Thoracic aorta (tissue), 2 donors: ENCODE measurements at regions not wholly inside any gene's neighbourhood (a gene's known extent, or its start where the extent isn't known, plus 50 kb on each side); places are given as distances from the start of the nearest gene placed in this dataset.
"Not testable (repeated sequence)": the region's sequence is repeated elsewhere in the genome, so short reads cannot be mapped to it uniquely, and the experiment has no call there.

Source experiments
- ATAC-seq: fragments of 150-250 bp; one replicate; pipeline ENCODE4 v1.8.0; 2017; ENCODE audit warnings: low read depth; ENCODE audit not compliant: insufficient number of reproducible peaks, low FRiP score
- DNase-seq: peaks from one replicate; pipeline ENCODE4 v3.0.0-alpha.2; 2020; ENCODE audit warnings: low spot score
- H3K27ac ChIP-seq, 2 donors: fragments of 200-600 bp; sonication (generic); 1 replicate in 1 of 2; 2 replicates in 1 of 2; pipeline ENCODE4 v1.5.1; 2016; ENCODE audit warnings: mild to moderate bottlenecking in 2 of 2, moderate library complexity in 2 of 2
- H3K27me3 ChIP-seq: fragments of 200-600 bp; sonication (generic); replicated peaks from 2 replicates; pipeline ENCODE4 v1.6.0; 2016; ENCODE audit warnings: mild to moderate bottlenecking; ENCODE audit not compliant: insufficient read depth
- H3K36me3 ChIP-seq: fragments of 200-600 bp; sonication (generic); one replicate; pipeline ENCODE4 v1.5.1; 2016
- H3K4me1 ChIP-seq, 2 donors: fragments of 200-600 bp; sonication (generic); 1 replicate in 1 of 2; 2 replicates in 1 of 2; pipeline versions ENCODE4 v1.5.1 to v1.6.0; 2016; ENCODE audit warnings: low read depth in 2 of 2, mild to moderate bottlenecking in 1 of 2; ENCODE audit not compliant: control insufficient read depth in 1 of 2
- H3K4me3 ChIP-seq: fragments of 200-600 bp; sonication (generic); 2 replicates; pipeline ENCODE4 v1.5.1; 2016; ENCODE audit warnings: mild to moderate bottlenecking
- H3K9me3 ChIP-seq: fragments of 200-600 bp; sonication (generic); 2 replicates; pipeline ENCODE4 v1.5.1; 2016
- CTCF ChIP-seq: fragments of 200-600 bp; sonication (generic); IDR thresholded peaks from one replicate; pipeline ENCODE4 v1.5.1; 2019; ENCODE audit warnings: antibody characterized with exemption

- ATAC-seq (no peak), DNase-seq (no peak)
- H3K4me3 ChIP-seq: no peak overlapping the region
- peaks cover 0 to 18% of the 10 kb centered on the region in 2 donors for H3K4me1 ChIP-seq
- no peaks in the 10 kb centered on the region for H3K36me3 ChIP-seq
- no peak overlapping the region for H3K27ac ChIP-seq
- no peak for TF ChIP-seq CTCF
- no peaks in the 10 kb centered on the region for H3K9me3 ChIP-seq
- no peaks in the 10 kb centered on the region for H3K27me3 ChIP-seq
Measured at GRCh38 chr4:66567551-66567950, 897.3 kb upstream of the EPHA5 start.

GRCh38 chr4:66565801-66566200 is 895.5 kb upstream of the EPHA5 start:
- Histone ChIP-seq H3K27ac (peak overlapping the region in 1 of 2 donors; percentile 57), H3K9me3 (no peaks in the 10 kb centered on the region), H3K4me1 (peaks cover 0 to 17% of the 10 kb centered on the region in 2 donors), H3K4me3 (no peak overlapping the region), H3K36me3 (no peaks in the 10 kb centered on the region), H3K27me3 (no peaks in the 10 kb centered on the region)
- no peak for DNase-seq
- TF ChIP-seq CTCF: no peak
- ATAC-seq: no peak

GRCh38 chr4:66564901-66565651 is 894.8 kb upstream of the EPHA5 start:
- H3K27ac ChIP-seq: peak overlapping the region; percentile 33 to 57
- H3K4me3 ChIP-seq: peak overlapping the region; percentile 66
- no peak for TF ChIP-seq CTCF
- H3K4me1 ChIP-seq: peaks cover 0 to 17% of the 10 kb centered on the region in 2 donors
- ATAC-seq (no peak), DNase-seq (no peak)
- H3K36me3 ChIP-seq: no peaks in the 10 kb centered on the region
- no peaks in the 10 kb centered on the region for H3K27me3 ChIP-seq
- H3K9me3 ChIP-seq: no peaks in the 10 kb centered on the region

- Histone ChIP-seq H3K4me1 (peaks cover 0 to 17% of the 10 kb centered on the region in 2 donors), H3K9me3 (no peaks in the 10 kb centered on the region), H3K27ac (no peak overlapping the region), H3K36me3 (no peaks in the 10 kb centered on the region), H3K4me3 (no peak overlapping the region), H3K27me3 (no peaks in the 10 kb centered on the region)
- no peak for ATAC-seq
- no peak for TF ChIP-seq CTCF
- no peak for DNase-seq
Measured at GRCh38 chr4:66562276-66562806, 892.1 kb upstream of the EPHA5 start.

GRCh38 chr4:66561465-66562053 is 891.3 kb upstream of the EPHA5 start:
- not testable (repeated sequence) for ATAC-seq, DNase-seq, H3K27ac ChIP-seq, H3K27me3 ChIP-seq, H3K4me3 ChIP-seq, H3K9me3 ChIP-seq, H3K36me3 ChIP-seq
- H3K4me1 ChIP-seq: peaks cover 0 to 17% of the 10 kb centered on the region in 2 donors
